B cell (primary cell): ENCODE measurements at regions not wholly inside any gene's neighbourhood (a gene's known extent, or its start where the extent isn't known, plus 50 kb on each side); places are given as distances from the start of the nearest gene placed in this dataset.

ENCODE experiments used
- ATAC-seq: fragments of 200-7000 bp; cut with Tn5 transposase; one replicate; pipeline ENCODE4 v1.10.0; 2021; ENCODE audit warnings: low read depth, mild to moderate bottlenecking, moderate number of reproducible peaks, moderate library complexity
- CTCF ChIA-PET: fragments of 350-600 bp; sonication (Branson Sonifier 250); formaldehyde crosslinking; loops from one replicate; lab custom pipeline; 2021; ENCODE audit warnings: antibody characterized with exemption, inconsistent platforms; lab: Charles Lee
- POLR2A ChIA-PET: fragments of 350-600 bp; sonication (Branson Sonifier 250); formaldehyde crosslinking; loops from one replicate; lab custom pipeline; 2021; ENCODE audit warnings: antibody characterized with exemption; lab: Charles Lee
- DNase-seq: peaks from one replicate; pipeline ENCODE4 v3.0.0; 2013
- H2AFZ ChIP-seq: 2 replicates; pipeline ENCODE4 v1.6.1; 2012; ENCODE audit warnings: mild to moderate bottlenecking, low read depth, low read length; ENCODE audit not compliant: insufficient read depth, poor library complexity, severe bottlenecking
- H3K27ac ChIP-seq, 2 donors: 1 replicate in 1 of 2; 2 replicates in 1 of 2; pipeline ENCODE4 v1.5.1; 2012 to 2013; ENCODE audit warnings: low read length in 2 of 2, mild to moderate bottlenecking in 2 of 2, moderate library complexity in 1 of 2
- H3K27me3 ChIP-seq, 4 experiments: fragments of 200-600 bp in 1 of 4; sonication (generic) in 1 of 4; replicated peaks in 1 of 4; 1 replicate in 2 of 4; 2 replicates in 2 of 4; pipeline versions ENCODE4 v1.6.1 to v1.7.0; 2013 to 2016; ENCODE audit warnings: low read length in 3 of 4, mild to moderate bottlenecking in 2 of 4, mixed read lengths in 1 of 4, moderate library complexity in 1 of 4; ENCODE audit not compliant: insufficient read depth in 4 of 4, control insufficient read depth in 3 of 4; ENCODE audit errors: control extremely low read depth in 1 of 4
- H3K36me3 ChIP-seq, 2 experiments: replicated peaks in 1 of 2; 1 replicate in 1 of 2; 2 replicates in 1 of 2; pipeline versions ENCODE4 v1.6.1 to v1.7.1; 2013; ENCODE audit warnings: low read length in 1 of 2; ENCODE audit not compliant: insufficient read depth in 2 of 2, control insufficient read depth in 1 of 2; ENCODE audit errors: control extremely low read depth in 1 of 2, extremely low read depth in 1 of 2
- H3K4me1 ChIP-seq, 2 donors: fragments of 200-600 bp in 1 of 2; sonication (generic) in 1 of 2; 1 replicate in 1 of 2; 2 replicates in 1 of 2; pipeline versions ENCODE4 v1.5.1 to v1.6.1; 2013 to 2017; ENCODE audit warnings: low read length in 2 of 2; ENCODE audit not compliant: control insufficient read depth in 2 of 2, insufficient read depth in 2 of 2
- H3K4me2 ChIP-seq: replicated peaks from 2 replicates; pipeline ENCODE3; 2012; ENCODE audit warnings: mild to moderate bottlenecking, low read depth, low read length; ENCODE audit not compliant: poor library complexity, severe bottlenecking
- H3K4me3 ChIP-seq, 5 experiments: fragments of 200-600 bp in 1 of 5; sonication (generic) in 1 of 5; 1 replicate in 3 of 5; 2 replicates in 2 of 5; pipeline versions ENCODE4 v1.5.1 to v1.7.0; 2011 to 2016; ENCODE audit warnings: low read length in 4 of 5, mild to moderate bottlenecking in 4 of 5, low read depth in 2 of 5, control low read depth in 1 of 5, moderate library complexity in 1 of 5; ENCODE audit not compliant: insufficient read depth in 1 of 5; ENCODE audit errors: control extremely low read depth in 1 of 5, extremely low read depth in 1 of 5
- H3K79me2 ChIP-seq: fragments of 200-600 bp; sonication (generic); one replicate; pipeline ENCODE4 v1.6.0; 2016; ENCODE audit warnings: low read length; ENCODE audit not compliant: control insufficient read depth, insufficient read depth
- H3K9ac ChIP-seq: fragments of 200-600 bp; sonication (generic); 2 replicates; pipeline ENCODE4 v1.6.1; 2017; ENCODE audit warnings: mild to moderate bottlenecking, low read length, moderate library complexity
- H3K9me3 ChIP-seq, 3 donors: one replicate each; pipeline versions ENCODE4 v1.6.1 to v1.7.1; 2013; ENCODE audit warnings: low read length in 2 of 3; ENCODE audit not compliant: control insufficient read depth in 2 of 3, insufficient read depth in 1 of 3; ENCODE audit errors: control extremely low read depth in 1 of 3
- H4K20me1 ChIP-seq: 2 replicates; pipeline ENCODE4 v1.6.0; 2012; ENCODE audit warnings: mild to moderate bottlenecking, low read length; ENCODE audit not compliant: insufficient read depth, control insufficient read depth, poor library complexity, severe bottlenecking
- H3K27ac Mint-ChIP-seq: one replicate; pipeline ENCODE4 v1.8.0; 2021; ENCODE audit warnings: mixed read lengths
- H3K27me3 Mint-ChIP-seq: one replicate; pipeline ENCODE4 v1.8.0; 2021; ENCODE audit warnings: mixed read lengths
- H3K4me1 Mint-ChIP-seq: one replicate; pipeline ENCODE4 v1.8.0; 2021; ENCODE audit warnings: mixed read lengths
- H3K4me3 Mint-ChIP-seq: one replicate; pipeline ENCODE4 v1.8.0; 2021; ENCODE audit warnings: mixed read lengths
- H3K9me3 Mint-ChIP-seq: one replicate; pipeline ENCODE4 v1.8.0; 2022; ENCODE audit warnings: mixed read lengths; ENCODE audit not compliant: insufficient read depth
- CTCF ChIP-seq: fragments of 200-600 bp; IDR thresholded peaks from one replicate; pipeline ENCODE4 v1.8.0; 2022; ENCODE audit warnings: antibody characterized with exemption, mild to moderate bottlenecking
- EZH2 ChIP-seq: IDR thresholded peaks from 2 replicates; pipeline ENCODE4 v1.6.1; 2012; ENCODE audit warnings: borderline replicate concordance, low read depth, mild to moderate bottlenecking, moderate library complexity, low read length; ENCODE audit not compliant: insufficient read depth, poor library complexity, severe bottlenecking
- WGBS: methylation state at CpG from one replicate; pipeline ENCODE4 v1.1.5; 2013; ENCODE audit warnings: missing lambda C conversion rate; ENCODE audit not compliant: insufficient coverage; 5-methylcytosine and 5-hydroxymethylcytosine counted together
- intact Hi-C: fragments of 100-400 bp; cut with micrococcal nuclease; formaldehyde crosslinking; loops from one replicate; pipeline ENCODE4 v1.10.0; 2022

- Mint-ChIP-seq H3K27ac (no peak overlapping the region), H3K4me3 (no peak overlapping the region), H3K4me1 (peaks cover 29% of the 10 kb centered on the region), H3K9me3 (no peaks in the 10 kb centered on the region), H3K27me3 (no peaks in the 10 kb centered on the region)
- no peak for TF ChIP-seq CTCF
- TF ChIP-seq EZH2 = no peak
- intact Hi-C loops = no loop called here
- no peaks in the 10 kb centered on the region for H3K36me3 ChIP-seq
- no peak overlapping the region for H3K9ac ChIP-seq
- ChIA-PET POLR2A (interaction anchor here (0.6 kb wide), 1 partner anchor 111 kb away, joined by 4 read pairs; no protein-coding TSS in a partner anchor), CTCF (no interaction called here)
- H3K4me2 ChIP-seq = no peak overlapping the region
- DNase-seq (no peak), ATAC-seq (no peak)
- no peak overlapping the region for H3K27ac ChIP-seq
- H2AFZ ChIP-seq = no peak overlapping the region
- no peaks in the 10 kb centered on the region for H4K20me1 ChIP-seq
- H3K4me3 ChIP-seq = no peak overlapping the region
- H3K79me2 ChIP-seq = no peaks in the 10 kb centered on the region
- H3K4me1 ChIP-seq = peaks cover 15 to 28% of the 10 kb centered on the region in 2 donors
- no peaks in the 10 kb centered on the region for H3K27me3 ChIP-seq
- 94% methylated on average over 6 of the region's 9 CpGs for WGBS
- peaks cover 0 to under 1% (median 0%) of the 10 kb centered on the region in 3 donors for H3K9me3 ChIP-seq
Measured at GRCh38 chr14:96953087-96953874, 156.1 kb downstream of the VRK1 start.

GRCh38 chr14:96953875-96954185 is 156.6 kb downstream of the VRK1 start:
- no peak overlapping the region for H3K27ac Mint-ChIP-seq
- WGBS = 86% methylated on average over 3 of the region's 3 CpGs
- DNase-seq (no peak), ATAC-seq (no peak)
- H3K79me2 ChIP-seq = no peaks in the 10 kb centered on the region
- no peak overlapping the region for H3K27ac ChIP-seq
- H3K4me2 ChIP-seq = no peak overlapping the region
- H3K4me3 Mint-ChIP-seq = no peak overlapping the region
- no peaks in the 10 kb centered on the region for H3K27me3 Mint-ChIP-seq
- no peak overlapping the region for H3K9ac ChIP-seq
- no peaks in the 10 kb centered on the region for H4K20me1 ChIP-seq
- CTCF ChIA-PET = no interaction called here
- H3K9me3 Mint-ChIP-seq = no peaks in the 10 kb centered on the region
- no peak overlapping the region for H2AFZ ChIP-seq
- no peak overlapping the region for H3K4me3 ChIP-seq
- H3K36me3 ChIP-seq = no peaks in the 10 kb centered on the region
- H3K9me3 ChIP-seq = peaks cover 0 to 3% (median 0%) of the 10 kb centered on the region in 3 donors
- H3K27me3 ChIP-seq = no peaks in the 10 kb centered on the region
- POLR2A ChIA-PET = no interaction called here
- H3K4me1 ChIP-seq = peaks cover 15 to 24% of the 10 kb centered on the region in 2 donors
- peaks cover 26% of the 10 kb centered on the region for H3K4me1 Mint-ChIP-seq
- intact Hi-C loops = no loop called here
- TF ChIP-seq EZH2 = no peak
